ENCODE measurements at regions not wholly inside any gene's neighbourhood (a gene's known extent, or its start where the extent isn't known, plus 50 kb on each side); places are given as distances from the start of the nearest gene placed in this dataset.

- no peak for TF ChIP-seq CTCF (IDR thresholded peaks at IDR 0.05; ENCODE audit: low read depth, low read length)
- H3K4me3 ChIP-seq (ENCODE audit: low read depth, low read length) = no peak overlapping the region
Observed at GRCh38 chrX:40816906-40817305, 81.6 kb upstream of the MED14 start.

DNA sequence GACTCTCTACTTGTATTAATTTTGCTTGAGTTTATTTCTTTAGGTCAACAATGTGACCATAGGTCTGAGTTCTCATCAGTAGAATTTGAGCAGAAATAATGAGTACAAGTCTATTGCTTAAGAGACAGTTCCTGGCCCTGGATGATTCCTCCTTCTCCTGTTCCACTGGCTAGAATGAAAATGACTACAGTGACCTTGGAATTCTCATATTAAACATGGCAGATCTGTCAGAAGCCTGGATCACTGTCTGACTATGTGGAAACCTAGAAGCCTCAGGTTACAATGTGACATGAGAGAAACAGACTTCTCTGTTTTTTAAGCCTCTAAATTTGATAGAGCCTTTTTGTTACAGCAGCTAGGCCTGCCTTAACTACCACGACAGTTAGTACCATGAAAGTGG, 82.9 kb upstream of the MED14 start:
- no peak for TF ChIP-seq CTCF (IDR thresholded peaks at IDR 0.05; ENCODE audit: low read depth, low read length)

GRCh38 chrX:40821780-40822179, 86.4 kb upstream of the MED14 start:
- TF ChIP-seq CTCF (IDR thresholded peaks at IDR 0.05; ENCODE audit: low read depth, low read length) = no peak
- H3K4me3 ChIP-seq (ENCODE audit: low read depth, low read length) = no peak overlapping the region

More for the DNA sequence above, 82.9 kb upstream of the MED14 start:
- H3K4me3 ChIP-seq (ENCODE audit: low read depth, low read length) = no peak overlapping the region

DNA sequence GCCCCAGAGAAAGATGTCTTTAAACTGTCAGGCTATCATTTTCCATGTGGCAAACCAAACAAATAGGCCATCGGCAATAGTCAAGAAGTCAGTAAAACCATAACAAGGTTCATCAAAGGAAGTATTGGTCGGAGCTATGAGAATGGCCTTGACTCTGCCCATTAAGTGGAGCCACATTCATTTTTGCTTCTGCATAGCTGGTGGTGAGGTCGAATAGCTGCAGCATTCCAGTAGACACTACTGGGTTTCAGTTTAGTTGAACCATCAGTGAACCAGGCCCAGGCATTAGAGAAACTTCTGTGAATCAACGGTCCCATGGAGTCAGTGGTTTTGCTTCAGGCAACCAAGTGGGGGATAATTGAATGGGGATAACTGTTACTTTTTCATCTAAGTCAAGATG, 92.0 kb upstream of the MED14 start:
- no peak overlapping the region for H3K4me3 ChIP-seq (ENCODE audit: low read depth, low read length)
- TF ChIP-seq CTCF (IDR thresholded peaks at IDR 0.05; ENCODE audit: low read depth, low read length) = no peak

GRCh38 chrX:40831750-40832149, 96.4 kb upstream of the MED14 start:
- no peak for TF ChIP-seq CTCF (IDR thresholded peaks at IDR 0.05; ENCODE audit: low read depth, low read length)
- H3K4me3 ChIP-seq (ENCODE audit: low read depth, low read length) = no peak overlapping the region

DNA sequence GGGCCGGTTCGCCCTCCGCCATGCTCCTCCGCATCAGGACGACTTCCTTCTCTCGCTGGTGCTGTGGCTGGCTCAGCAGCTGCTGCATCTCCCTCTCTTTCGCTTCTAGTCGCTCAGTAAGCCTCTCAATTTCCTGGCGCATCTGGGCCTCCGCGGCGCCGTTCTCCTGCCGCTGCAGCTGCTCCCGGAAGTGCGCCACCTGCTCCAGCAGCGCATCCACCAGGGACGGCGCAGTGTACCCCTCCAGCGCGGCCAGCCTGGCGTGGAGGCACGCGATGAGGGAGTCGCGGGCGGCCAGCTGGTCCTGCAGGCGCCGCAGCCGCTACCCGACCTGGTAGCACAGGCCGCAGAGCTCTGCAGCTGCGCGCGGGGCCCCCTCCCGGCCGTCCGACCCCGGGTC, 97.4 kb upstream of the MED14 start:
- TF ChIP-seq CTCF (IDR thresholded peaks at IDR 0.05; ENCODE audit: low read depth, low read length) = no peak
- H3K4me3 ChIP-seq (ENCODE audit: low read depth, low read length) = no peak overlapping the region

DNA sequence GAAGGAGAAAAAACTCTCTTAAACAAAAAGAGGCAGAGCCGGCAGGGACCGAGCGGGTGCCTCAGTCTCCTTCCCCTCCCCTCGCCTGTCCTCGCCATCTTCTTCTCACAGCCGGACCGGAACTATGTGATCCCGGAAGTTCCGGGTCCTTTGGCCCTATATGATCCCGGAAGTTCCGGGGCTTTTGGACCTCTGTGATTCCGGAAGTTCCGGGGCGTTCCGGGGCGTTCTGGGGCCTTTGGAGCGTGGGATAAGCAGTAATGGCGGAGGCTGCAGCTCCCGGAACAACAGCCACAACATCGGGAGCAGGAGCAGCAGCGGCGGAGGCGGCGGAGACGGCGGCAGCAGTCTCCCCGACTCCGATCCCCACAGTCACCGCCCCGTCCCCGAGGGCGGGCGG, 98.9 kb upstream of the MED14 start:
- TF ChIP-seq CTCF (IDR thresholded peaks at IDR 0.05; ENCODE audit: low read depth, low read length) = no peak
- no peak overlapping the region for H3K4me3 ChIP-seq (ENCODE audit: low read depth, low read length)

All from WI38 (cell line).